ENCODE measurements at regions not wholly inside any gene's neighbourhood (a gene's known extent, or its start where the extent isn't known, plus 50 kb on each side); places are given as distances from the start of the nearest gene placed in this dataset.

DNA sequence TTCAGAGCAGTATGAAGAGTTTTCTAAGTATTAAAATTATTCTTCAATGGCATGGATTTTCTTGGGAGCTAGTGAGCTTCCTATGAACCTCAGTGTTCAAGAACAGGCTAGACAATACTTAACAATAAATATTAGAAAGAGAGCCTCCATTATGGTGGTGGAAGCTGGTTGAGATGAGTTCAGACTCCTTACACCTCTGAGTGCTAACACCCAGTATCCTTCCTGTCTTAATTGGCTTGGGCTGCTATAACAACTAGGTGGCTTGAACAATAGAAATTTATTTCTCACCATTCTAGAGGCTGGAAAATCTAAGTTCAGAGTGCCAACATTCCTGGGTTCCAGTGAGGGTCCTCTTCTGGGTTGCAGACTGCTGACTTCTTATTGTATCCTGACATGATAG is 369.4 kb upstream of the HNRNPA3 start:
- Histone ChIP-seq H2BK15ac (ENCODE audit: low read depth, poor library complexity, severe bottlenecking) (no peak overlapping the region), H3K14ac (ENCODE audit: low read length in 2 of 2) (no peak overlapping the region), H3K4me2 (ENCODE audit: low read length, poor library complexity, severe bottlenecking) (no peak overlapping the region), H2BK120ac (ENCODE audit: low read depth, low read length) (no peak overlapping the region), H3K79me1 (replicated peaks; ENCODE audit: low read length, poor library complexity, severe bottlenecking) (no peaks in the 10 kb centered on the region), H3K27ac (ENCODE audit: low read length, poor library complexity, severe bottlenecking) (no peak overlapping the region), H3K36me3 (ENCODE audit: control insufficient read depth in 1 of 2, insufficient read depth in 2 of 2, low read depth in 1 of 2, low read length in 2 of 2) (no peaks in the 10 kb centered on the region), H3K4me1 (ENCODE audit: control insufficient read depth, insufficient read depth, low read depth, low read length) (no peaks in the 10 kb centered on the region), H2AFZ (ENCODE audit: low read depth, low read length) (no peak overlapping the region), H2BK12ac (ENCODE audit: low read length in 2 of 2) (no peak overlapping the region), H3K9me3 (ENCODE audit: control insufficient read depth, low read length) (no peaks in the 10 kb centered on the region), H3K27me3 (ENCODE audit: control insufficient read depth in 1 of 2, insufficient read depth in 1 of 2, low read length in 2 of 2) (peaks cover 0 to 8% of the 10 kb centered on the region in 2 experiments), H3K23ac (ENCODE audit: low read length in 2 of 2) (no peak overlapping the region), H3K4ac (ENCODE audit: low read depth in 1 of 2, low read length in 2 of 2) (no peak overlapping the region), H4K91ac (ENCODE audit: low read length) (no peak overlapping the region), H2BK5ac (ENCODE audit: low read depth, low read length, poor library complexity, severe bottlenecking) (no peak overlapping the region), H4K8ac (ENCODE audit: low read length) (no peak overlapping the region), H3K9ac (ENCODE audit: low read length) (no peak overlapping the region), H2AK5ac (ENCODE audit: low read length, severe bottlenecking) (no peak overlapping the region), H3K4me3 (ENCODE audit: insufficient read depth in 1 of 2, low read depth in 1 of 2, low read length in 2 of 2) (no peak overlapping the region), H3K18ac (ENCODE audit: low read depth in 1 of 2, low read length in 2 of 2) (no peak overlapping the region)
- no peak for DNase-seq

- H4K91ac ChIP-seq (ENCODE audit: low read length), result no peak overlapping the region
- H3K79me1 ChIP-seq (replicated peaks; ENCODE audit: low read length, poor library complexity, severe bottlenecking), result no peaks in the 10 kb centered on the region
- no peak overlapping the region for H2BK12ac ChIP-seq (ENCODE audit: low read length in 2 of 2)
- H3K4me1 ChIP-seq (ENCODE audit: control insufficient read depth, insufficient read depth, low read depth, low read length), result no peaks in the 10 kb centered on the region
- H3K23ac ChIP-seq (ENCODE audit: low read length in 2 of 2), result no peak overlapping the region
- DNase-seq, result no peak
- peaks cover 0 to 8% of the 10 kb centered on the region in 2 experiments for H3K27me3 ChIP-seq (ENCODE audit: control insufficient read depth in 1 of 2, insufficient read depth in 1 of 2, low read length in 2 of 2)
- H3K18ac ChIP-seq (ENCODE audit: low read depth in 1 of 2, low read length in 2 of 2), result no peak overlapping the region
- H3K9me3 ChIP-seq (ENCODE audit: control insufficient read depth, low read length), result no peaks in the 10 kb centered on the region
- H3K27ac ChIP-seq (ENCODE audit: low read length, poor library complexity, severe bottlenecking), result no peak overlapping the region
- no peak overlapping the region for H2BK15ac ChIP-seq (ENCODE audit: low read depth, poor library complexity, severe bottlenecking)
- no peak overlapping the region for H2BK5ac ChIP-seq (ENCODE audit: low read depth, low read length, poor library complexity, severe bottlenecking)
- H2AFZ ChIP-seq (ENCODE audit: low read depth, low read length), result no peak overlapping the region
- H3K36me3 ChIP-seq (ENCODE audit: control insufficient read depth in 1 of 2, insufficient read depth in 2 of 2, low read depth in 1 of 2, low read length in 2 of 2), result no peaks in the 10 kb centered on the region
- H3K14ac ChIP-seq (ENCODE audit: low read length in 2 of 2), result no peak overlapping the region
- no peak overlapping the region for H3K4me3 ChIP-seq (ENCODE audit: insufficient read depth in 1 of 2, low read depth in 1 of 2, low read length in 2 of 2)
- no peak overlapping the region for H3K4me2 ChIP-seq (ENCODE audit: low read length, poor library complexity, severe bottlenecking)
- WGBS, result 67% methylated on average over 1 of the region's 1 CpG
- no peak overlapping the region for H4K8ac ChIP-seq (ENCODE audit: low read length)
- no peak overlapping the region for H2BK120ac ChIP-seq (ENCODE audit: low read depth, low read length)
- H3K9ac ChIP-seq (ENCODE audit: low read length), result no peak overlapping the region
- H2AK5ac ChIP-seq (ENCODE audit: low read length, severe bottlenecking), result no peak overlapping the region
- no peak overlapping the region for H3K4ac ChIP-seq (ENCODE audit: low read depth in 1 of 2, low read length in 2 of 2)
Measured at GRCh38 chr2:176844461-176844860, 368.1 kb upstream of the HNRNPA3 start.

GRCh38 chr2:176845718-176846117 is 366.9 kb upstream of the HNRNPA3 start:
- no peak overlapping the region for H2BK5ac ChIP-seq (ENCODE audit: low read depth, low read length, poor library complexity, severe bottlenecking)
- H3K4me2 ChIP-seq (ENCODE audit: low read length, poor library complexity, severe bottlenecking), result no peak overlapping the region
- H3K18ac ChIP-seq (ENCODE audit: low read depth in 1 of 2, low read length in 2 of 2), result no peak overlapping the region
- H3K23ac ChIP-seq (ENCODE audit: low read length in 2 of 2), result no peak overlapping the region
- H3K4ac ChIP-seq (ENCODE audit: low read depth in 1 of 2, low read length in 2 of 2), result no peak overlapping the region
- H3K79me1 ChIP-seq (replicated peaks; ENCODE audit: low read length, poor library complexity, severe bottlenecking), result no peaks in the 10 kb centered on the region
- H3K4me1 ChIP-seq (ENCODE audit: control insufficient read depth, insufficient read depth, low read depth, low read length), result no peaks in the 10 kb centered on the region
- no peak overlapping the region for H4K8ac ChIP-seq (ENCODE audit: low read length)
- H2AK5ac ChIP-seq (ENCODE audit: low read length, severe bottlenecking), result no peak overlapping the region
- no peak overlapping the region for H3K4me3 ChIP-seq (ENCODE audit: insufficient read depth in 1 of 2, low read depth in 1 of 2, low read length in 2 of 2)
- no peak overlapping the region for H3K27ac ChIP-seq (ENCODE audit: low read length, poor library complexity, severe bottlenecking)
- no peak overlapping the region for H4K91ac ChIP-seq (ENCODE audit: low read length)
- 47% methylated on average over 2 of the region's 2 CpGs for WGBS
- no peak for DNase-seq
- no peaks in the 10 kb centered on the region for H3K36me3 ChIP-seq (ENCODE audit: control insufficient read depth in 1 of 2, insufficient read depth in 2 of 2, low read depth in 1 of 2, low read length in 2 of 2)
- no peak overlapping the region for H2AFZ ChIP-seq (ENCODE audit: low read depth, low read length)
- H2BK15ac ChIP-seq (ENCODE audit: low read depth, poor library complexity, severe bottlenecking), result no peak overlapping the region
- H3K9ac ChIP-seq (ENCODE audit: low read length), result no peak overlapping the region
- no peak overlapping the region for H3K14ac ChIP-seq (ENCODE audit: low read length in 2 of 2)
- H3K9me3 ChIP-seq (ENCODE audit: control insufficient read depth, low read length), result no peaks in the 10 kb centered on the region
- no peak overlapping the region for H2BK12ac ChIP-seq (ENCODE audit: low read length in 2 of 2)
- no peak overlapping the region for H2BK120ac ChIP-seq (ENCODE audit: low read depth, low read length)
- peaks cover 0 to 8% of the 10 kb centered on the region in 2 experiments for H3K27me3 ChIP-seq (ENCODE audit: control insufficient read depth in 1 of 2, insufficient read depth in 1 of 2, low read length in 2 of 2)

DNA sequence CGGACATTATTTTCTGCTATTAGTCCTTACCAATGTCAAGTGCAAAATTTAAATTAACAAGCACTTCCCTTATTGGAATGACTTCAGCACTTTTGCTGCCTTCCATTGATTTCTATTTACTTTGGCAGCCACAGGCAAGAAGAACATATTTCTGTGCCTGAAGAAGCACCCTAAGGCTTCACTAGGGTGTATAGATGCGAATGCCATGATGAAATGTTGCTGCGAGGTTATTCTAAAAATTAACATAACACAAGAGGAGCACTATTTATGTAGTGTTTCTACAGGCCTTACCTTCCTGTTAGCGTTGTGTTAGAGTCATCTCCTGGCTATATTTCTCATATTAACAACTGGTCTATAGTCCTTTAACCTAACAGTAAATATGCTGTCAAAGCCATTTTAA is 365.0 kb upstream of the HNRNPA3 start:
- Histone ChIP-seq H3K36me3 (ENCODE audit: control insufficient read depth in 1 of 2, insufficient read depth in 2 of 2, low read depth in 1 of 2, low read length in 2 of 2) (no peaks in the 10 kb centered on the region), H4K8ac (ENCODE audit: low read length) (no peak overlapping the region), H4K91ac (ENCODE audit: low read length) (no peak overlapping the region), H3K27me3 (ENCODE audit: control insufficient read depth in 1 of 2, insufficient read depth in 1 of 2, low read length in 2 of 2) (peaks cover 0 to 8% of the 10 kb centered on the region in 2 experiments), H3K79me1 (replicated peaks; ENCODE audit: low read length, poor library complexity, severe bottlenecking) (no peaks in the 10 kb centered on the region), H3K4me1 (ENCODE audit: control insufficient read depth, insufficient read depth, low read depth, low read length) (no peaks in the 10 kb centered on the region), H2BK120ac (ENCODE audit: low read depth, low read length) (no peak overlapping the region), H2AFZ (ENCODE audit: low read depth, low read length) (no peak overlapping the region), H3K14ac (ENCODE audit: low read length in 2 of 2) (no peak overlapping the region), H3K18ac (ENCODE audit: low read depth in 1 of 2, low read length in 2 of 2) (no peak overlapping the region), H2BK12ac (ENCODE audit: low read length in 2 of 2) (no peak overlapping the region), H3K9me3 (ENCODE audit: control insufficient read depth, low read length) (no peaks in the 10 kb centered on the region), H2BK15ac (ENCODE audit: low read depth, poor library complexity, severe bottlenecking) (no peak overlapping the region), H2BK5ac (ENCODE audit: low read depth, low read length, poor library complexity, severe bottlenecking) (no peak overlapping the region), H3K4me2 (ENCODE audit: low read length, poor library complexity, severe bottlenecking) (no peak overlapping the region), H3K9ac (ENCODE audit: low read length) (no peak overlapping the region), H3K23ac (ENCODE audit: low read length in 2 of 2) (no peak overlapping the region), H3K4ac (ENCODE audit: low read depth in 1 of 2, low read length in 2 of 2) (no peak overlapping the region), H3K27ac (ENCODE audit: low read length, poor library complexity, severe bottlenecking) (no peak overlapping the region), H2AK5ac (ENCODE audit: low read length, severe bottlenecking) (no peak overlapping the region), H3K4me3 (ENCODE audit: insufficient read depth in 1 of 2, low read depth in 1 of 2, low read length in 2 of 2) (no peak overlapping the region)
- WGBS, result 91% methylated on average over 4 of the region's 4 CpGs
- no peak for DNase-seq
